ENCODE measurements at regions not wholly inside any gene's neighbourhood (a gene's known extent, or its start where the extent isn't known, plus 50 kb on each side); places are given as distances from the start of the nearest gene placed in this dataset.

DNA sequence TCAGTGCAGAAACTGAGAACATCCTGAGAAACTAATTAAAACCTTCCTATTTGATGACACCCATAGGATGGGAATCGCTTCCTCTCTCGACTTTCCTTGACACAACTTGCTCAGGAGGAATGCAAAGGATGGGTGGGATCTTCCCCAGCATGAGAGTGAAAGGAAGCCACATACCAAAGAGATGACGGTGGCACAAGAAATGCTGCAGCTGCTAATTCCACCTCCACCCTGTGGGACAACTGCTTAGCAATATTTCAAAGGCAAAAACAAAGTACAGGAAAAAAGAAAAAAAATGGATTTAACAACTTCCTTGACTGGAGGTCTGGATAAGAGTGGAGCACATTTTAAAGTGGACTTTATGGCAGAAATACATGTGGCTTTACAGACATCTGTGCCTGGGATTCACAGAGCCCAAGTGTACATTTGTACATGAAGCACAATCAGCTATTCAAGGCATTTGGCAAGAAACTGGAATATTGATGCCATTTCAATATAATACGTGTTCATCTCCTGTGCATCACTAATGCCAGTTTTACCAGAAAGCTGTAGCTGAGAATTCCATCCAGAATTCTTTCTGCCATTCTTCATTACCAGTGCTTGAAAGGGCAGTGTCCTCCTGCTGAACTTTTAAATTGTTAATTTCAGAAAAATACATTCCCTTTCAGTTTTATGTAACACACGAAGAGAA lies 359.2 kb upstream of the ACTBL2 start:
- H3K27ac ChIP-seq = no peak overlapping the region
- H3K36me3 ChIP-seq = no peaks in the 10 kb centered on the region
- in situ Hi-C loops (cut with MboI; ENCODE audit: low sequenced_read_pairs in 4 of 4) = no loop called here
- H3K4me3 ChIP-seq = no peak overlapping the region
- no peaks in the 10 kb centered on the region for H3K9me3 ChIP-seq
- DNase-seq = no peak
- H3K4me1 ChIP-seq = peaks cover 0 to 10% of the 10 kb centered on the region in 2 donors
- intact Hi-C loops (cut with DNase I; ENCODE audit: low total_unique reads) = no loop called here
- TF ChIP-seq, protein P1, sequence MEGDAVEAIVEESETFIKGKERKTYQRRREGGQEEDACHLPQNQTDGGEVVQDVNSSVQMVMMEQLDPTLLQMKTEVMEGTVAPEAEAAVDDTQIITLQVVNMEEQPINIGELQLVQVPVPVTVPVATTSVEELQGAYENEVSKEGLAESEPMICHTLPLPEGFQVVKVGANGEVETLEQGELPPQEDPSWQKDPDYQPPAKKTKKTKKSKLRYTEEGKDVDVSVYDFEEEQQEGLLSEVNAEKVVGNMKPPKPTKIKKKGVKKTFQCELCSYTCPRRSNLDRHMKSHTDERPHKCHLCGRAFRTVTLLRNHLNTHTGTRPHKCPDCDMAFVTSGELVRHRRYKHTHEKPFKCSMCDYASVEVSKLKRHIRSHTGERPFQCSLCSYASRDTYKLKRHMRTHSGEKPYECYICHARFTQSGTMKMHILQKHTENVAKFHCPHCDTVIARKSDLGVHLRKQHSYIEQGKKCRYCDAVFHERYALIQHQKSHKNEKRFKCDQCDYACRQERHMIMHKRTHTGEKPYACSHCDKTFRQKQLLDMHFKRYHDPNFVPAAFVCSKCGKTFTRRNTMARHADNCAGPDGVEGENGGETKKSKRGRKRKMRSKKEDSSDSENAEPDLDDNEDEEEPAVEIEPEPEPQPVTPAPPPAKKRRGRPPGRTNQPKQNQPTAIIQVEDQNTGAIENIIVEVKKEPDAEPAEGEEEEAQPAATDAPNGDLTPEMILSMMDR (IDR thresholded peaks at IDR 0.05 in 4 of 5, conservative IDR thresholded peaks at IDR 0.05 in 1 of 5) = no peak
- no peak for TF ChIP-seq POLR2A (IDR thresholded peaks at IDR 0.05)
- no peaks in the 10 kb centered on the region for H3K27me3 ChIP-seq
- no peak for ATAC-seq

DNA sequence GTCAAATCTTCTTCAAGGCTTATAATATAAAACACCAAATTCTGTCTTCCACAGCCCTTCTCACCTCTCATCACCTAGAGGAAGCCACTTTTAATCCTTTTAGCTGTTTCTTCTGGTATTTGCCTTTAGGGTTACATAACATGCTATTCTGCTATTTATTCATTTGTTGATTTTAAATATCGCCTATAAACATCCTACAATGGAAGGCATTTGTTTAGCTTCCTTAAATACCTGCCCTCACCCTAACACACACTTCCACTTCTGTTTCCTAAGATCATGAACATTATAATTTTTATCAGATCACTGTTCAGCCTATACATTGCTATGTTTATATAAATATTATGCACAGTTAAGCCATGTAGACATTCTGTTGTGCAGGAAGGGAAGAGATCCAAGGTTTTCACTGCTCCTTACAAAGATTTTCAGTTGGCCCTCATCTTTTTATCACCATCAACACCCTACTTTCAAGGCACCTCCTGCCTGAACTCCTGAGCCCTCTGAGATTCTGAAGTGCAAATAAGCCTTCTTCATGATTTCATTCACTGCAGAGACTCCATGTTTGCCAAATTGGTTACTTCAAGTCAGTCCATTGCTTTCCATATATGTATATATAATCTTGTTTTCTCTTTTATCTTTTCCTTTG lies 356.9 kb upstream of the ACTBL2 start:
- peaks cover 0 to 10% of the 10 kb centered on the region in 2 donors for H3K4me1 ChIP-seq
- H3K4me3 ChIP-seq = no peak overlapping the region
- no peak overlapping the region for H3K27ac ChIP-seq
- ATAC-seq (no peak), DNase-seq (no peak)
- H3K36me3 ChIP-seq = no peaks in the 10 kb centered on the region
- in situ Hi-C loops (cut with MboI; ENCODE audit: low sequenced_read_pairs in 4 of 4) (no loop called here), intact Hi-C loops (cut with DNase I; ENCODE audit: low total_unique reads) (no loop called here)
- H3K27me3 ChIP-seq = no peaks in the 10 kb centered on the region
- TF ChIP-seq, protein P1 (IDR thresholded peaks at IDR 0.05 in 4 of 5, conservative IDR thresholded peaks at IDR 0.05 in 1 of 5) = no peak
- TF ChIP-seq POLR2A (IDR thresholded peaks at IDR 0.05) = no peak
- no peaks in the 10 kb centered on the region for H3K9me3 ChIP-seq

DNA sequence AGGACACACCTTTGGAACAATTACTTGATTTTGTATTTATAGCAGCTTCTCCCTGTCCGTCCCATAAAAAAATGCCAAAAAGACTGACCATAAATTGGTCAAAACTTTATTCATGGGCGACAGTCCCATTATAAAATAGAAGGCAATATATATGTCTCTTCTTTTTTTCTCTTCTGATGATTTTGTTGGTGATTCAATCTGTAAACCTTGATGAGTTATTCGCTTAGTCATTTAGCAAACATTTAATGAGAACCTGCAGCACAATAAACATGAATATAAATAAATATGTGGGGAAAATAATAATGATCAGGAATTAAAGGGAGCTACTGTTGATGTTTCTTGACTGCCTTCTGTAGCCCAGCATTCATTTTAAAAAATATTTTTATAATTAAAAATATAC lies 356.4 kb upstream of the ACTBL2 start:
- TF ChIP-seq, protein P1 (IDR thresholded peaks at IDR 0.05 in 4 of 5, conservative IDR thresholded peaks at IDR 0.05 in 1 of 5) = no peak
- TF ChIP-seq POLR2A (IDR thresholded peaks at IDR 0.05) = no peak
- no peaks in the 10 kb centered on the region for H3K9me3 ChIP-seq
- ATAC-seq = no peak
- intact Hi-C loops (cut with DNase I; ENCODE audit: low total_unique reads) = no loop called here
- no peak for DNase-seq
- H3K36me3 ChIP-seq = no peaks in the 10 kb centered on the region
- peaks cover 0 to 10% of the 10 kb centered on the region in 2 donors for H3K4me1 ChIP-seq
- no peak overlapping the region for H3K4me3 ChIP-seq
- in situ Hi-C loops (cut with MboI; ENCODE audit: low sequenced_read_pairs in 4 of 4) = no loop called here
- H3K27ac ChIP-seq = no peak overlapping the region
- H3K27me3 ChIP-seq = no peaks in the 10 kb centered on the region

DNA sequence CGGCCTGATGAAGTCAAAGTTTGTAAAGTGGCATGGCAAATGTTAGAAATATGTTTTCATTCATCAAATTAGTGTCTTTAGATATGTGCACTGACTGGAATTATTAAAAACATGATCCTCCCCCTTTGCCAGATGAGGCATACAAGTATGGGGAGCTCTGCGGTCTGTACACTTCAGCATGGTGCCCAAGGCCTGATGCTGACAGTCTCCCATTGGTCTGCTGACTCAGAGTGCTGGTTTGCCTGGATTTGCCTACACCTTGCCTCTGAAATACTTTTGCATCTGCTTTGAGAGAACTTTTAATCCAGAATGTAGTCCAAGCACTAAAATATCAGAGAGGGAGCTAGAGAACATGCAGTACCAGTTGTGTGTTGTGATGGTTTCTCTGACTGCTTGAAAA lies 354.3 kb upstream of the ACTBL2 start:
- no peak overlapping the region for H3K4me3 ChIP-seq
- H3K36me3 ChIP-seq = no peaks in the 10 kb centered on the region
- peaks cover 0 to 6% of the 10 kb centered on the region in 2 donors for H3K4me1 ChIP-seq
- H3K9me3 ChIP-seq = no peaks in the 10 kb centered on the region
- in situ Hi-C loops (cut with MboI; ENCODE audit: low sequenced_read_pairs in 4 of 4) = no loop called here
- H3K27me3 ChIP-seq = no peaks in the 10 kb centered on the region
- intact Hi-C loops (cut with DNase I; ENCODE audit: low total_unique reads) = no loop called here
- DNase-seq = no peak
- TF ChIP-seq, protein P1 (IDR thresholded peaks at IDR 0.05 in 4 of 5, conservative IDR thresholded peaks at IDR 0.05 in 1 of 5) = no peak
- no peak for TF ChIP-seq POLR2A (IDR thresholded peaks at IDR 0.05)
- ATAC-seq = no peak
- H3K27ac ChIP-seq = no peak overlapping the region
